Stimulated activated CD4-positive, alpha-beta T cell treated with anti-CD3 and anti-CD28 coated beads, TNF-alpha, amount 100 ng/mL, for 24 hours (primary cell): ENCODE measurements at regions not wholly inside any gene's neighbourhood (a gene's known extent, or its start where the extent isn't known, plus 50 kb on each side); places are given as distances from the start of the nearest gene placed in this dataset.

Experiments used
- DNase-seq, 3 experiments: peaks; one replicate each; pipeline ENCODE4 v3.0.0-alpha.2; 2020; ENCODE audit warnings: low read depth in 3 of 3

DNA sequence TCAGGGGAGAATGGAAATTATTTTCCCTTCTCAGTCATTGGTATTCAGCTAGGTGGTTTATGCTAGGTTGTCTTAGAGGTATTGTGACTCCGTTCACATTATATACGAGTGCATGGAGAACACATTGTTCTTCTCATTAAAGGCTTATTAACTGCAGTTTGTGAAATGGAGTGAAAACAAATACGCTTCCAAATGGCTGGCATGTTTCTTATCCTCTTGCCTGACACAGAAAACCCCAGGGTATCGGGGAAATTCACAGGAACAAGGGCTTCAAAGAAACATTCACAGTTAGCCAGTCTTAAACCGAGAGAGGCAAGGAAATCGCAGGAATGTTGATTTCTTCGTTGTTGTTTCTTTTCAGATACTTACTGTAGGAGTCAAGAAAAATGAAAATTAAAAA, 1047.9 kb upstream of the RBFOX1 start:
- no peak for DNase-seq

DNA sequence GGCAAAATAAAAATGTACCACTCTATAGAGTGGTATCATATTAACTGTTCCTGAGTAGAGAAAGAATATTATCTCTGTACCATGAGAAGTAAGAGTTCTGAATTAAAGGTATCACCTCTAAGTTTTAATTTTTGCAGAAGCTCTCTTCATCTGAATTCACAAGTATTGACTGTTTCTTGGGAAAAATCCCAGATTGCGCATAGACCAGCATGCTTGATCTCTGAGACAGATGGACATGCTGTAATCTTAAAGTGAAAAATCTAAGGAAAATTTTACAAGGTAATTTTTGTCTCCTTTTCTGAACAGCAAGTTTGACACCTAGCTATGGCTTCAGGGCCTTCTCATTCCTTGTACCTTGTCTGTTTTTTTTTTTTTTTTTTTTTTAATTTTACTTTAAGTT, 1050.7 kb upstream of the RBFOX1 start:
- DNase-seq = no peak

DNA sequence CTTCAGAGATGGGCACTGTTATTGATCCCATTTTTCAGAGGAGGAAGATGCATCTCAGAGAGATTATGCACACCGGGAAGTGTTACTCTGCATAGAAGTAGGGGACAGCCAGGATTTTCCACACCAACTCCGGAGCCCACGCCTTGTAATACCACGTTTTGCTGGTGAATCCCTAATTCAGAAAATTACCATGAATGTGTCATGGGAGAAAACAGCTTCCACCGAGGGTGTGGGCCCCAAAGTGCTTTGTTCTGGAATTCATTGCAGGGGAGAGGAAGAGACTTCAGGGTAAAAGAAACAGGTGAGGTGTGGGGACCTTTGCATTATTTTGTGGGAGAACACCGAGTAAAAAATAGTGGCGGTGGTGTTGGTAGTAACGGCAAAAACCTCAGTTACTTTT, 1051.4 kb upstream of the RBFOX1 start:
- DNase-seq = no peak

DNA sequence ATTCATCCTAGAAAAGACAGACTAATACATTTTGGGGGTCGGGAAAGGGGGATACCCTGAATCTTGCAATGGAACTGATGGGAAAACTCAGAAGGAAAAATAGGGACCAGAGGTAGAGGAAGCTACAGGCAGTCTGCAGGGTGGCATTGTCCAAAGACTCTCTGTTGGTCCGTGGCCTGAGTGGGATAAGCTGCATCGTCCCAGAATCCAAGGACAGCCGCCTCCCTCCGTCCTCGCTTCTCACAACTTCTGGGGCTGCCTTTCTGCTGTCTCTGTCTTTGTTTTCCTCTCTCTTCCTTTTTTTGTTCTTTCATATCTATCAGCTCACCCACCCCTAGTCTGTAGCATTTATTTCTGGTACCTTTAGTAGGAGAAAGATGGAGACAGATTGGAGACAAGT, 1052.6 kb upstream of the RBFOX1 start:
- no peak for DNase-seq

DNA sequence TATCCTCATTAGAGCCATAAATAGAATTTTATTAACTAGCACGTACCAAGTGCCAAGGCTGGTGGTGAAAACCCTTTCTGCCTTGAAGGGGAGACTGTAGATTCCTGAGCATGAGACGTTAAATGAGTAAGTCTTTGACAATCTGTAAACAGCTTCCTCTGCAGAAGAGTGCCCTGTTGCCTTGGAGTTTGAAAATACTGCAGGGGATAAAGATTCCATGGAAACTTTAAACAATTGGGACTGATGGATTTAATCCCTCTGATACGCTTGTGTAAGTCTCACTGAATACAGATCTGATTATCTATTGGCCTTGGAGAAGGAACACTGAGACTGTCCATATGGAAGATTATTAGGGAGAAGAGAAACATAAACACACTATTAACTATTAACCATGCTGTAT, 1053.4 kb upstream of the RBFOX1 start:
- DNase-seq = no peak

DNA sequence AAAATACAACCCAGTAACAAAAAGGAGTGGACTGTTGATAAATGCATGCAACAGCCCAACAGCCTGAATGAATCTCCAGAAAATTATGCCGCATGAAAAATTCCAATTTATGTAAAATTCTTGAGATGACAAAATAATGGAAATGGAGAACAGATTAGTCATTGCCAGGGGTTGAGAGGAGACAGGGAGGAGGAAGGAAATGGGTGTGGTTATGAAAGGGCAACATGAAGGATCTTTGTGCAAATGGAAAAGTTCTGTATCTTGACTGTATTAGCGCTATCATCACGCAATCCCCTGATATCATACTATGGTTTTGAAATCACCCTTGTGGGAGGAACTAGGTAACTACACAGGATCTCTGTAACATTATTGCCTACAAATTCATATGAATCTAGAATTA, 1058.3 kb upstream of the RBFOX1 start:
- DNase-seq = no peak

DNA sequence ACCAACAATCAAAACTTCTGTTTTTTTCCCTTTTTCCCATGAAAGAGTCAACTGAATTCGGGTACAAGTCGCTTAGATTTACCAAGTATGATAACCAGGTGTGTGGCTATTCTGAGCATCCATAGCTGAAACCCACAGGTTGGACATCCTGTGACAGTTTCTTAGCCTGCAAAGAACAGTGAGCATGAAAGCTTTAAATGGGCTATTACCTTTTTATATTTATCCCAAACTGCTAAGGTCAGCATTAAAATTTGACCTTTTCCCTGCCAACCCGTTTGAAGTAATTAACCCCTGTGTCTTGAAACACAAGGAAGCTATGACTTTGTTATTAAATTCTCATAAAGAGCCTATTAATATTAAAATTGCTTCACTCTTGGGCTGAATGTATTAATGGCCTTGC, 1065.0 kb upstream of the RBFOX1 start:
- no peak for DNase-seq

DNA sequence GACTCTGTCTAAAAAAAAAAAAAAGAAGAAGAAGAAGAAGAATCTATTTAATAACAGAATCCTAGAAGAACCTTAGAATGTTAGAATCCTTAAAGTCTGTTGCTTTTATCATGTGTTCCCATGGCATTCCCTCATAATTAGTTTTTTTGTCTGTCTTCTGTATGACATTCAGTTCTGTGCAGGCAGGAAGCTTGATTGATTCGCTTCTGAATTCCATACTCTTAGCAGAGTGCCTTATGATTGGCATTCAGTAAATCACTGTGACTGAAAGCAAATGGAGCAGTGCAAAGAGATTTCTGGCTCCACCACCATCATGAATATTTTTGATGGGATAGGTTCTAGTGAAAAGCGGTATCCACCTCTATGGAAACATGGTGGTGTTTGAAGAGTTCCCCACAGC, 1065.9 kb upstream of the RBFOX1 start:
- DNase-seq = no peak

DNA sequence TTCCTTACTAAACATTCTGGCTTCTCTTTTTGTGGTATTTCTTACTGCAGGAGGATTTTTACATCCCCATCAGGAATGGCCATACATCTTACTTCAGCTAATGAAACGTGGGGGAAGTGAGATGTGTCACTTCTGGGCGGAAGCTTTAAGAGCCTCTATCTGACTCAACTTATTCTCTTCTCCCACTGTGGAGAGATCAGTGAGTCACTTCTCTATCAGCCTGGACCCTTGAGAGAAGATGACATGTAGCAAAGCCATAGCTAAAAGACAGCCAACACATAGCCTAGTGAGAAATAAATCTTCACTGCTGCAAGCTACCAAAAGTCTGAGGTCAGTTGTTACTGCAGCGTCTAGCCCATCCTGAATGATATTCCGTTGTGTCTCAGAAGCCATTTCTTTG, 1066.7 kb upstream of the RBFOX1 start:
- DNase-seq = no peak

DNA sequence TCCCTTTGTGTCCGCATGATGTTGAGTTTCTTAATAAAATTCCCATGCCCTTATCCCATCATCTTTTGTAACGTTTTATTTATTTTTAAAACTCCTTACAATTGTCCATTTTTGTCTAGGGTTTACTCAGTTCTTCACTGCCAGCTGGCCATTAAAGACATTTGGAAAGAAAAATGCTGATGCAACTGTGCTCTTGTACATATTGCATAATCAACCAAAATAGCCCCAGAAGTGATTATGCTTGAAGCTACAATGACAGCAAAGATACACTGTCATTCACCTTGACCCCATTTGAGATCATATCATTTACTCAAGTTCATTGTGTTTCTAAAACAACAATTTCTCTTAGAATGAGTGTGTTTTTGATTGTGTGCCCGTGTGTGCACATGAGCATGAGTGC, 1074.6 kb upstream of the RBFOX1 start:
- no peak for DNase-seq

DNA sequence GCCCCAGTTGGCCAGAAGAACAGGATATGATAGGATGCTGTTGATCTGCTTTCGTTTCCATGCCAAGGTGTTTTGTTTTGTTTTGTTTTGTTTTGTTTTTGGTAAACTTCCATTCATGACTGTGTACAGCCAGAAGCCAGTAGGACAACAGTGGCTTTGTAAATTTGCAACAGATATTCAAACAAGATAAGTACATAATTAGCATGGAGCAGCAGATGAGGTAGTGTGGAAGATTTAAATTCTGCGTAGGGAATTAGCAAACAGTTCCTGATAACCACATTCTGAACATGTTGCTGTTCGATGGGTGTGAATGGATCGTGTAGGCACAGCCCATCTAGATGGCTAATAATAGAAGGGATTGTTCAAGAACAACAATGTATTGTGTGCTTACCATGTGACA, 1080.1 kb upstream of the RBFOX1 start:
- no peak for DNase-seq

DNA sequence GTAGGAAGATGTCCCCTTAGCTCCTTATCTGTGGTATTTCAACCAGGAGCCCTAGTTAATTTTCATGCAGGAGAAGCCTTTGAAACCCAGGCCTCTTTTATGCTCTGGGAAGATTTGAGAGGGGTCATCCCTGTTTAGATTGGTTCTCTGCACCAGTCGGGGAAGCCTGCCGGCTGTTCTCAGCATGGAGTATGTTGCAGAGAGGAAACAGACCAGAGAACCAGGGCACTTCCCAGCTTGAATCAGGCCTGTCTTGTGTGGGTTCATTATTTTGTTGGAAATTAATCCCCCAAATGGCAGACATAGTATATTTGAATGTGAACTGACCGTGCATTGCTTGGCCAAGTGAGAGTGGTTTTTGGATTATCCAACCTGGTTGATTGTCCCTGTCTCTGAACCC, 1082.1 kb upstream of the RBFOX1 start:
- DNase-seq = no peak

DNA sequence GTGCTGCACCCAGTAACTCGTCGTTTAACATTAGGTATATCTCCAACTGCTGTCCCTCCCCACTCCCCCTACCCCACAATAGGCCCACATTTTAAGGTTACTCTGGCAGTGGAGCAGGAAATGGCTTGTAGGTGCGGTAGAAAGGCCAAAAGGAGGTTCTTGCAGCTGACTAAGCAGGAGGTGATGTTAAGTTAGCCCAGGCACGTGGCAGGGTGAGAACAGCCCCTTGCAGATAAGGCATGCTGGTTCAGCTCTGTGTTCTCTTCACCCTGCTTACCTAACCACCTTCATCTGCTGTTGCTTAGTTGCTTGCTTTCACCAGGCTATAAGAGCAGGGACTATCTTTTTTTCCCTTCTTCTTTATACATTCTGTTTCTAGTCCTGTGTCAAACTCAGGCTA, 1082.8 kb upstream of the RBFOX1 start:
- no peak for DNase-seq

DNA sequence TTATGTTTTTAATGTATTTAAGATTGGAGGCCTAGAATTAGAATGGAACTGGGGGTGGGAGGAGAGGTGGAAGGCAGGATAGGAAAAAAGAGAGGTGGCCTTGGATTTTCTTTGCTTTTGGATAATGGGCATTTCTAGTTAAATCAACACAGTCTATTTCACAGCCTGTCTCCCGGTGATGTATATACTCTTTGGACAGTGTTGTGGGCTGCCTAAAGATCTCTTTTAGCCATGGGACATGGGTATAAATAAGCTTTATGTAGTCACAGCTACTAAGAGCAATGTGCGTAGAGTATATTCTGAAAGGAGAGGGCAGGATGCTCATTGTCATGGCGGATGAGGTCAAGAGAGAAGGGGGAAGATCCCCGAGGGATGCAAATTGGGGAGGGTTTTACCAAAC, 1084.4 kb upstream of the RBFOX1 start:
- DNase-seq = no peak

DNA sequence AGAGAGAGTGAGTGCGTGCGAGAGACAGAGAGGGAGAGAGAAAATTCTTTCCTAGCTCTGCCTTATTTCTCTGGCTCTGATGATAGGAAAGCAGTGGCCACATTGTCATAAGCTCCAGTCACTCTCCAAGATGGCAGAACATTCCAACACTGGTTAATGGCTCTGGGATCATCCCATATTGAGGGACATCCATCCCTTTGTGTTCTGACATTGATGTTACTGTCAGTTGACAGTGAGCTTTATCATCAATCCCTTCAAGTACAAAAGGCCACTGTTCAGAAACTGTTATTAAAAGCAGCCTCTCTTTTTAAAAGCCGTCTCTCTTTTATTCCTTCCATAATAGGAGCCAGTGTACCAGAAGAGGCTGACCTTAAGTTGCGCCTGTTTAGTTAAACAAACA, 1084.9 kb upstream of the RBFOX1 start:
- no peak for DNase-seq

DNA sequence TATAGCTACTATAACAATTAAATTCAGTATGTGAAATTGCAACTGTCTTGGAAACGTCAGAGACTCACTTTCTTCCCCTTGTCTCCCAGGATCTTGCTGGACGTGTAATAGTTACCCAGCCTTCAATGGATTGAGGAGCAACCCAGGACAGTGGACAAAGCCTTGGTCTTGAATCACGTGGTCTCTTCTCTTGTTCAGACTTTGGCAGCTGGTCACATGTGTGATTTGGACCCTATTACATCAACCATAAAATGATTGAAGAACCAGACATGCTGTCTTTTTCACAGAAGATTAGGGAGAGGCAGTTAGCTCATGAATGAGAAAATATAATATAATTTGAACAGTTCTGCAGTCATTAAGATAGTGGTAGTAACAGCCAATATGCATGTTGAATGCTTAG, 1085.5 kb upstream of the RBFOX1 start:
- no peak for DNase-seq

DNA sequence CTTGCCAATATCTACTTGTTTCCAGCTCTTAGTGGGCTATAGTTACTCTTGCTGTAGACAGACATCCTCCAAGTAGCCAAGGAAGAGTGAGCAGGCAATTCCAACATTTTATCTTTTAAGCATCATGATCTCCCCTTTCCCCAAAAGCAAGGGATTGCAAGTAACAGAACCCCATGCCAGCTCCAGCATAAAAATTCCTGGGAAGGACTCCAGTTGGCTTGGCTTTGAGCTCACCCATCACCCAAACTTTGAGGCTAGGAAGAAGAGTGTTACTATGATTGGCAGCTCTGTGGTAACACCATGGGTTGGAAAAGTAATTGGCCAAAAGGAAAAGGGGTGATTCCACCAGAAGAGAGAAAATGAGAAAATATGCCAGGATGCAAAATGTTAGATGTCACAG, 1086.4 kb upstream of the RBFOX1 start:
- DNase-seq = no peak

DNA sequence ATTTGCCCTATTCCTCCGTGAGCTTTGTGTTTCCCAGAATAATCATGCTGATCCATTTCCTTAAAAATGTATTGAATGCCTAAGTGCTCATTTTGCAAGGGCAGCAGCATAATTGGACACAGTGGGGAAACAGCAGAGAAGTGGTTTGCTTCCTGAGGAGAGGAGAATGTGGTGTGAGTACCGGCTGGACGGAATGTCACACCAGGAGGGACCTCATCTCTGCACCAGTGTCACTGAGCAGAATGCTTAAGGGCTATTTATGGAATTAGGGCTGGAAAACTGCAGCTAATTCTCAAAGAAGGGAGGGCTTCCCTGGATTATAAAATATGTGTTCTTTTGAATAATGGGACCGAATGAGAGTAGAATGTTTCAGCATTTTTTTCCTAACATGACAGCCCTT, 1100.6 kb upstream of the RBFOX1 start:
- DNase-seq = no peak

DNA sequence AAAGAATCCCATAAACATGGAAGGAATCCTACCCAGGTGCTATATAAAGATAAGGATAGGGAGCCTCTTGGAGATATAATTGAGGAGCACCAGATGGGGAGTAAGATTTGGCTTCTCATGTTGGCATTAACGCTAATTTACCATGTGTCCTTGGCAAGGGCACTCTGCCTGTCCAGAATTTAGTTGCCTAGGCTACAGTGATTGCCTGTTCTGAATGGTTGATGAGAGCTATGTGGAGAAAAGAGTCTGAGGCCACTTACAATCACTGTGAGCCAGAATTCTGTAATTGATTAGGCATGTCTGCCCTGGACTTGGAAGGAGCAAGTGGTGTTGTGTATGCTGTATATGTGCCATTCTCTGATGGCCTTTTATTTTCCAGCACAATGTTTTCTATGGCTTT, 1101.2 kb upstream of the RBFOX1 start:
- no peak for DNase-seq

DNA sequence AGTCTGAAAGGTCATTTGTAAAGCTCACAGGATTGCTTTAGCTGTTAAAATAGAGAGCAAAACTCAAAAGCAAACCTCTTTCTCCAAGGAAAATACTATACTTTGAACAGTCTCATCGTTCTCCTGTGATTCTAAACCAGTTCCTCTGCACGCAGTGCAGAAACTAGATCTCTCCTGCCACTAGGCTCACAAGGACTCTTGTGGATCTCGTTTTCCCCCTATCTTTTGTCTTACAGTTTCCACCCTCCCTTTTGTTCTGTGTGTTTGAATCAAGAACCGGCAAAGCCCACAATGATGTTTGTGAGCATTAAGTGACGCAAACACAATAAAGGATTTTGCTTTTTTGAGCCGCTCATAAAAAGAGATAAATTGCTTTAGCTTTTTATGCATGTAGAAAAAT, 1103.5 kb upstream of the RBFOX1 start:
- DNase-seq = no peak

DNA sequence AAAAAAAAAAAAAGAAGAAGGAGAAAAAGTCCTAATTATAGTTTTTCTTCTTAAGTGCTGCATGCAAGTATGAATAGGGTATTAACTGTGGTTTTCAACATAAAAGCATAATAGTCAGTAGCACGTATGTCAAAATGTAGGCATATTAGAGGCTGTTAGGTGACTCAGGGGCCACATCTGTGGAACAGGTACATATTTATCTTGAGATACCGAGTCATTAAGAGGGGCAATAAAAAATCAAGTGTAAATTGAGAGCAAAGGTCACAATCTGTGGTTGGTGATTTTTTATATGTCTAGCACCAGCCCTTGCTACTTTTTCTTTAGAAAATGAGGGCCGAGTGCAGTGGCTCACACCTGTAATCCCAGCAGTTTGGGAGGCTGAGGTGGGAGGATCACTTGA, 1113.8 kb upstream of the RBFOX1 start:
- DNase-seq = no peak

DNA sequence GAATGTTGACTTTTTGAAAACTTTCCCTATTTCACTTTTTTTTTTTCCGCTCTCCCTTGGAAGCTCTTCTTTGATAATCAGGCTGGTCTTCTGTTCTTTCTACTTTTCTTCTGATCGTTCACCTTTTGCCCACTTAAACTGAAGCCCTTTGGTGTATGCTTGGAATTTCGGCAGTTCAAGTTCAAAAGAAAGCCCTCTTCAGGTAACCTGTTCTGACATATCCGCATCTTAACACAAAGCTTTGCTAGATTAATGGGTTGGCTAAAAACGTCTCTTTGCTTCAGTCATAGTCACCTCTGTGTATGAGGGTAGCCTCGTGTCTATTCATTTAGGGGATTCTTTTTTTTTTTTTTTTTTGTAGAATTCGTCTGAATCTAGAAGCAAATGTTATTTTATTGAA, 1115.8 kb upstream of the RBFOX1 start:
- DNase-seq = no peak

DNA sequence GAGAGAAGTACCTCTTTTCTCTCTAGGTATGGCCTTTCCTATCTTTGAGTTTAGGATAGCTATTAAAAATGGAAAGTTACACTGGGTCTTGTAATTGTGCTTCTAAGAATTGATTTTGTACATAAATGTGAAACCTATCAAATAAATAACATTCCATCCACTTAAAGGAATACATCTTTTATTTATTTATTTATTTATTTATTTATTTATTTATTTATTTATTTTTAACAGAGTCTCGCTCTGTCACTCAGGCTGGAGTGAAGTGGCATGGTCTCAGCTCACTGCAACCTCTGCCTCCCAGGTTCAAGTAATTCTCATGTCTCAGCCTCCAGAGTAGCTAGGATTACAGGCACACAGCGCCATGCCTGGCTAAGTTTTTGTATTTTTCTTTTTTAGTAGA, 1114.0 kb upstream of the EEF2KMT start:
- DNase-seq = no peak

DNA sequence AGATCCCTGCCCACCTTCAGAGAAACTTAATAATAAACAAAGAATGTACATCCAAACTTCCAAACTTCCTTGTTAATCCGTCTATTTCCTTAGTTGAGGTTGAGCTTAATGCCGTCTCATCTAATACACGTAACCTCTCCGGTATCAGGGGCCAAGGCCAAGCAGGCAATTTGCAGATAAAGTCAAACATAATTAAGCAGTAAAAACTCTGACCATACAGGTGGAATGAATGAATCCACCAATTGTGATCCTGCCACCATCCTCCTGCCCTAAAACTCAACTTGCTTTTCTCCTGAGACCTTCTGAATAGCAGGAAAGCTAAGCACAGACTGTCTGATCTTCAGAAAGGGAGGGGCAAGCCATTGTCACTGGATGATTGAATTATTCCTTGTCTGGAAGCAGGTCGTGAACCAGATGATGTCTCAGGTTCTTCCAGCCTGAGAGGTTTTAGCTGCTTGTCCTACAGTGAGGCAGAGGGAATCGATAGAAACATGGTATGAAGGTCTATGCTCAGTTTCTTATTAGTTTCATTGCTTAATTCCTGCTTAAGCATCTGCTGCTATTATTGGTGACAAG, 1111.8 kb upstream of the EEF2KMT start:
- no peak for DNase-seq

DNA sequence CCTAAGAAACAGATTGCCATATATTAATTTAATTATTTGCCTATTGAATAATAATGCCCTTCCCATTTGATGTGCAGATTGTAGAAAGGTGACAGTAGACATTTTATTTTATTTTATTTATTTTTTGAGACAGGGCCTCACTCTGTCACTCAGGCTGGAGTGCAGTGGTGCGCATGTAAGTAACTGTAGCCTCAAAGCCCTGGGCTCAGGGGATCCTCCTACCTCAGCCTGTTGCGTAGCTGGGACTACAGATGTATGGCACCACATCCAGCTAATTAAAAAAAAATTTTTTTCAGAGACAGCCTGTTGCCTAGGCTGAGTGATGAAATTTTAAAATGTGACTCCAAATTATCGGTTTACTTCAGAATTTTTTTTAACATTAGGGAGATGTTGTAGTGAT, 1110.0 kb upstream of the EEF2KMT start:
- DNase-seq = no peak
